IMR-90 (cell line): ENCODE measurements at regions not wholly inside any gene's neighbourhood (a gene's known extent, or its start where the extent isn't known, plus 50 kb on each side); places are given as distances from the start of the nearest gene placed in this dataset.

Experiments used
- ATAC-seq: fragments of 200-7000 bp; cut with Tn5 transposase; 2 replicates; pipeline ENCODE4 v1.9.1; 2020; ENCODE audit warnings: low read depth, mild to moderate bottlenecking, moderate library complexity
- BruUV-seq: library from RNA; stranded (reverse); fragments of 400-500 nt; replicated peaks from 2 replicates; lab custom pipeline; 2021; lab: Mats Ljungman, UMichigan
- CTCF ChIA-PET: fragments of 300-600 bp; formaldehyde crosslinking; extraction: SDS; loops from one replicate; lab custom pipeline; 2021; ENCODE audit warnings: antibody characterized with exemption; lab: Yijun Ruan, JAX
- POLR2A ChIA-PET: fragments of 300-600 bp; sonication (Branson Sonifier 250); formaldehyde crosslinking; loops from one replicate; lab custom pipeline; 2022; ENCODE audit warnings: antibody characterized with exemption; ENCODE audit not compliant: unreplicated experiment; lab: Charles Lee
- DNase-seq: peaks from one replicate; pipeline ENCODE4 v3.0.0; 2013
- H2AFZ ChIP-seq: replicated peaks from 2 replicates; pipeline ENCODE3; 2013; ENCODE audit warnings: low read length, mild to moderate bottlenecking; ENCODE audit not compliant: poor library complexity
- H2AK5ac ChIP-seq: 2 replicates; pipeline ENCODE4 v1.6.1; 2013; ENCODE audit warnings: low read depth, low read length, inconsistent platforms
- H2AK9ac ChIP-seq: replicated peaks from 2 replicates; pipeline ENCODE3; 2013; ENCODE audit warnings: mild to moderate bottlenecking, low read depth, low read length, moderate library complexity; ENCODE audit not compliant: poor library complexity
- H2BK120ac ChIP-seq: 2 replicates; pipeline ENCODE4 v1.6.1; 2013; ENCODE audit warnings: low read depth, low read length, inconsistent platforms
- H2BK15ac ChIP-seq: 3 replicates; pipeline ENCODE4 v1.6.1; 2013; ENCODE audit warnings: low read depth, low read length, inconsistent platforms
- H2BK20ac ChIP-seq: 2 replicates; pipeline ENCODE4 v1.6.1; 2013; ENCODE audit warnings: low read depth, mild to moderate bottlenecking, inconsistent platforms, low read length, moderate library complexity
- H2BK5ac ChIP-seq: 2 replicates; pipeline ENCODE4 v1.6.1; 2013; ENCODE audit warnings: mild to moderate bottlenecking, low read depth, low read length, inconsistent platforms; ENCODE audit not compliant: poor library complexity, severe bottlenecking
- H3K14ac ChIP-seq: replicated peaks from 2 replicates; pipeline ENCODE4 v1.6.1; 2013; ENCODE audit warnings: low read depth, low read length, inconsistent platforms
- H3K18ac ChIP-seq: 2 replicates; pipeline ENCODE4 v1.6.1; 2013; ENCODE audit warnings: low read depth, low read length, control low read depth
- H3K23ac ChIP-seq: 2 replicates; pipeline ENCODE4 v1.6.1; 2013; ENCODE audit warnings: low read depth, low read length, inconsistent platforms
- H3K27ac ChIP-seq: 2 replicates; pipeline ENCODE4 v1.5.1; 2013; ENCODE audit warnings: mild to moderate bottlenecking, control low read depth, low read length; ENCODE audit not compliant: insufficient read depth
- H3K27me3 ChIP-seq: 2 replicates; pipeline ENCODE4 v1.6.1; 2013; ENCODE audit warnings: low read length; ENCODE audit not compliant: control insufficient read depth, insufficient read depth
- H3K36me3 ChIP-seq: 2 replicates; pipeline ENCODE4 v1.6.1; 2013; ENCODE audit warnings: low read length, mixed read lengths; ENCODE audit not compliant: control insufficient read depth, insufficient read depth
- H3K4ac ChIP-seq: 2 replicates; pipeline ENCODE4 v1.6.1; 2013; ENCODE audit warnings: low read depth, low read length, inconsistent platforms
- H3K4me1 ChIP-seq: 2 replicates; pipeline ENCODE4 v1.6.1; 2013; ENCODE audit warnings: low read length, mixed read lengths; ENCODE audit not compliant: control insufficient read depth, insufficient read depth
- H3K4me2 ChIP-seq: 2 replicates; pipeline ENCODE4 v1.6.1; 2013; ENCODE audit warnings: low read depth, mild to moderate bottlenecking, control low read depth, low read length, moderate library complexity
- H3K4me3 ChIP-seq: 2 replicates; pipeline ENCODE4 v1.5.1; 2013; ENCODE audit warnings: low read depth, mild to moderate bottlenecking, control low read depth, low read length, moderate library complexity; ENCODE audit not compliant: insufficient read depth
- H3K56ac ChIP-seq: 2 replicates; pipeline ENCODE4 v1.6.1; 2013; ENCODE audit warnings: low read length, inconsistent platforms; ENCODE audit not compliant: insufficient read depth; ENCODE audit errors: extremely low read depth
- H3K79me1 ChIP-seq, 2 experiments: 2 replicates each; pipeline ENCODE4 v1.6.1; 2013; ENCODE audit warnings: low read length in 2 of 2, inconsistent platforms in 1 of 2, low read depth in 1 of 2
- H3K9ac ChIP-seq: 2 replicates; pipeline ENCODE4 v1.6.1; 2013; ENCODE audit warnings: low read depth, low read length, control low read depth
- H3K9me1 ChIP-seq: 2 replicates; pipeline ENCODE4 v1.6.1; 2013; ENCODE audit warnings: low read length, inconsistent platforms; ENCODE audit not compliant: insufficient read depth
- H3K9me3 ChIP-seq: 2 replicates; pipeline ENCODE4 v1.6.1; 2013; ENCODE audit warnings: low read length; ENCODE audit not compliant: control insufficient read depth, insufficient read depth
- H4K20me1 ChIP-seq: 2 replicates; pipeline ENCODE4 v1.6.1; 2013; ENCODE audit warnings: low read length, inconsistent platforms; ENCODE audit not compliant: insufficient read depth
- H4K5ac ChIP-seq: 2 replicates; pipeline ENCODE4 v1.6.1; 2013; ENCODE audit warnings: mild to moderate bottlenecking, low read depth, low read length, control low read depth
- H4K8ac ChIP-seq, 2 experiments: 2 replicates each; pipeline ENCODE4 v1.6.1; 2013; ENCODE audit warnings: low read depth in 2 of 2, low read length in 2 of 2, control low read depth in 1 of 2, inconsistent platforms in 1 of 2
- H4K91ac ChIP-seq: 2 replicates; pipeline ENCODE4 v1.6.1; 2013; ENCODE audit warnings: low read depth, low read length, inconsistent platforms; ENCODE audit not compliant: insufficient read depth
- BHLHE40 ChIP-seq: fragments of 150-350 bp; IDR thresholded peaks from 2 replicates; pipeline ENCODE4 v1.6.1; 2016; ENCODE audit warnings: mild to moderate bottlenecking, low read depth, low read length
- CEBPB ChIP-seq: IDR thresholded peaks from 2 replicates; pipeline ENCODE4 v1.6.1; 2012; ENCODE audit warnings: low read depth, low read length, improper control_type of control experiment
- CHD1 ChIP-seq: IDR thresholded peaks from 2 replicates; pipeline ENCODE4 v1.6.1; 2012; ENCODE audit warnings: low read depth, low read length, improper control_type of control experiment
- CTCF ChIP-seq: conservative IDR thresholded peaks from 2 replicates; pipeline ENCODE4 v1.5.1; 2012; ENCODE audit warnings: mild to moderate bottlenecking, low read depth, low read length, improper control_type of control experiment
- ELK1 ChIP-seq: fragments of 150-350 bp; IDR thresholded peaks from 2 replicates; pipeline ENCODE4 v1.6.1; 2016; ENCODE audit warnings: low read depth, mild to moderate bottlenecking, low read length, moderate library complexity, borderline replicate concordance
- FOS ChIP-seq: fragments of 150-350 bp; IDR thresholded peaks from 2 replicates; pipeline ENCODE4 v1.6.1; 2016; ENCODE audit warnings: low read depth, low read length
- MAFK ChIP-seq: IDR thresholded peaks from 2 replicates; pipeline ENCODE4 v1.6.1; 2012; ENCODE audit warnings: low read depth, low read length, improper control_type of control experiment
- MAZ ChIP-seq: IDR thresholded peaks from 2 replicates; pipeline ENCODE4 v1.6.1; 2012; ENCODE audit warnings: low read depth, mild to moderate bottlenecking, low read length, improper control_type of control experiment, moderate library complexity, borderline replicate concordance
- MXI1 ChIP-seq: IDR thresholded peaks from 2 replicates; pipeline ENCODE4 v1.6.1; 2012; ENCODE audit warnings: low read depth, mild to moderate bottlenecking, low read length, moderate library complexity, borderline replicate concordance
- NFE2L2 ChIP-seq: fragments of 150-350 bp; IDR thresholded peaks from 2 replicates; pipeline ENCODE4 v1.6.1; 2016; ENCODE audit warnings: low read depth, mild to moderate bottlenecking, low read length
- POLR2A ChIP-seq: IDR thresholded peaks from 2 replicates; pipeline ENCODE4 v1.6.1; 2012; ENCODE audit warnings: mild to moderate bottlenecking, low read depth, low read length
- RAD21 ChIP-seq: IDR thresholded peaks from 2 replicates; pipeline ENCODE4 v1.6.1; 2012; ENCODE audit warnings: low read length, improper control_type of control experiment
- RCOR1 ChIP-seq: IDR thresholded peaks from 2 replicates; pipeline ENCODE4 v1.6.1; 2012; ENCODE audit warnings: mild to moderate bottlenecking, low read length, improper control_type of control experiment; ENCODE audit not compliant: insufficient replicate concordance
- RFX5 ChIP-seq: IDR thresholded peaks from 2 replicates; pipeline ENCODE4 v1.8.0; 2012; ENCODE audit warnings: low read depth, mild to moderate bottlenecking, low read length, moderate library complexity
- SMC3 ChIP-seq: fragments of 150-350 bp; IDR thresholded peaks from 2 replicates; pipeline ENCODE4 v1.6.1; 2016; ENCODE audit warnings: low read depth, mild to moderate bottlenecking, antibody characterized with exemption, low read length, moderate library complexity
- USF2 ChIP-seq: fragments of 150-350 bp; IDR thresholded peaks from 2 replicates; pipeline ENCODE4 v1.6.1; 2017; ENCODE audit warnings: mild to moderate bottlenecking, antibody characterized with exemption, low read length, low read depth
- WGBS, 2 experiments: methylation state at CpG; one replicate each; pipeline versions ENCODE4 v1.1.5 to v1.1.7; 2013; ENCODE audit warnings: missing lambda C conversion rate in 2 of 2; ENCODE audit not compliant: insufficient read length in 1 of 2; ENCODE audit errors: extremely low coverage in 2 of 2; 5-methylcytosine and 5-hydroxymethylcytosine counted together
- dilution Hi-C: fragments of 300-500 bp; cut with HindIII; formaldehyde crosslinking; loops from one replicate; pipeline ENCODE4 v1.14.3; 2018; ENCODE audit warnings: low sequenced_read_pairs; ENCODE audit not compliant: unreplicated experiment
- in situ Hi-C: fragments of 300-500 bp; cut with MboI; formaldehyde crosslinking; loops from 3 replicates; pipeline ENCODE4 v1.14.3; 2019; ENCODE audit warnings: low sequenced_read_pairs, inconsistent platforms, mixed read lengths
- intact Hi-C: fragments of 100-400 bp; cut with micrococcal nuclease; formaldehyde crosslinking; loops from 2 replicates; pipeline ENCODE4 v1.10.0; 2022

- H3K9ac ChIP-seq = no peak overlapping the region
- dilution Hi-C loops = no loop called here
- H3K4ac ChIP-seq = no peak overlapping the region
Measured at GRCh38 chr2:122150524-122151280, 395.3 kb downstream of the TSN start.

More at GRCh38 chr2:122150524-122151280, 395.3 kb downstream of the TSN start:
- Histone ChIP-seq H2BK120ac (no peak overlapping the region), H3K56ac (no peak overlapping the region), H3K23ac (no peak overlapping the region), H4K5ac (no peak overlapping the region), H4K20me1 (no peaks in the 10 kb centered on the region), H3K14ac (no peak overlapping the region), H3K36me3 (no peaks in the 10 kb centered on the region), H2BK5ac (no peak overlapping the region), H3K27ac (no peak overlapping the region), H3K27me3 (no peaks in the 10 kb centered on the region), H4K8ac (no peak overlapping the region), H3K79me1 (no peaks in the 10 kb centered on the region), H4K91ac (no peak overlapping the region), H3K4me2 (no peak overlapping the region), H3K4me3 (no peak overlapping the region), H2AFZ (no peak overlapping the region), H2BK20ac (no peak overlapping the region), H3K4me1 (no peaks in the 10 kb centered on the region), H3K18ac (no peak overlapping the region), H3K9me1 (no peaks in the 10 kb centered on the region), H2AK5ac (no peak overlapping the region), H2AK9ac (no peak overlapping the region), H3K9me3 (no peaks in the 10 kb centered on the region), H2BK15ac (no peak overlapping the region)
- DNase-seq (no peak), ATAC-seq (no peak)
- ChIA-PET CTCF (interaction anchor here (0.6 kb wide), 1 partner anchor 1352 kb away, joined by 3 read pairs; no protein-coding TSS in a partner anchor), POLR2A (no interaction called here)
- no CpG with 5 or more reads among the region's 7 CpGs for WGBS, 2 experiments
- intact Hi-C loops (no loop called here), in situ Hi-C loops (no loop called here)
- no peak for TF ChIP-seq MAZ
- no peak for TF ChIP-seq BHLHE40
- no peak for TF ChIP-seq NFE2L2
- TF ChIP-seq CTCF = no peak
- no peak for TF ChIP-seq CHD1
- no peak for TF ChIP-seq SMC3
- TF ChIP-seq FOS = no peak
- no peak for TF ChIP-seq ELK1
- TF ChIP-seq USF2 = no peak
- TF ChIP-seq RAD21 = no peak
- no peak for TF ChIP-seq CEBPB
- no peak for TF ChIP-seq RCOR1
- TF ChIP-seq MAFK = no peak
- TF ChIP-seq MXI1 = no peak
- no peak for TF ChIP-seq POLR2A
- no peak for TF ChIP-seq RFX5
- no TSS peak for BruUV-seq
